GM19035 (cell line): ENCODE measurements at regions not wholly inside any gene's neighbourhood (a gene's known extent, or its start where the extent isn't known, plus 50 kb on each side); places are given as distances from the start of the nearest gene placed in this dataset.
A peak's percentile ranks its signal among the peaks of the same experiment; 100 is the strongest.
"Not testable (repeated sequence)": the region's sequence is repeated elsewhere in the genome, so short reads cannot be mapped to it uniquely, and the experiment has no call there.

Experiments
- ATAC-seq: cut with Tn5 transposase; IDR thresholded peaks from one replicate; pipeline ENCODE4 v1.9.1; 2021; ENCODE audit not compliant: unreplicated experiment

- ATAC-seq: peak; percentile 89
These were observed 232.3 kb downstream of the TLR4 start for GRCh38 chr9:117936185-117937130.

GRCh38 chr9:117938086-117938485 lies 233.9 kb downstream of the TLR4 start:
- no peak for ATAC-seq

- no peak for ATAC-seq
These were observed 234.7 kb downstream of the TLR4 start for GRCh38 chr9:117938896-117939295.

GRCh38 chr9:117944750-117945149 lies 240.5 kb downstream of the TLR4 start:
- not testable (repeated sequence) for ATAC-seq

GRCh38 chr9:117945286-117945685 lies 241.1 kb downstream of the TLR4 start:
- no peak for ATAC-seq

- no peak for ATAC-seq
These were observed 246.9 kb downstream of the TLR4 start for GRCh38 chr9:117951127-117951526.

- no peak for ATAC-seq
These were observed 248.4 kb downstream of the TLR4 start for GRCh38 chr9:117952581-117952980.

- ATAC-seq: no peak
These were observed 253.1 kb downstream of the TLR4 start for GRCh38 chr9:117957267-117957666.

- no peak for ATAC-seq
These were observed 254.5 kb downstream of the TLR4 start for GRCh38 chr9:117958726-117959125.

GRCh38 chr9:117963493-117964090 lies 259.4 kb downstream of the TLR4 start:
- no peak for ATAC-seq

- ATAC-seq: no peak
These were observed 266.3 kb downstream of the TLR4 start for GRCh38 chr9:117970276-117971050.

- ATAC-seq: no peak
These were observed 269.9 kb downstream of the TLR4 start for GRCh38 chr9:117974108-117974507.

GRCh38 chr9:117979914-117980313 lies 275.7 kb downstream of the TLR4 start:
- ATAC-seq: no peak

GRCh38 chr9:117987945-117988344 lies 283.7 kb downstream of the TLR4 start:
- ATAC-seq: no peak

GRCh38 chr9:117992006-117992405 lies 287.8 kb downstream of the TLR4 start:
- no peak for ATAC-seq

GRCh38 chr9:118000581-118000980 lies 296.4 kb downstream of the TLR4 start:
- no peak for ATAC-seq

- no peak for ATAC-seq
These were observed 299.0 kb downstream of the TLR4 start for GRCh38 chr9:118003240-118003639.

GRCh38 chr9:118008246-118008645 lies 304.0 kb downstream of the TLR4 start:
- ATAC-seq: no peak

GRCh38 chr9:118009614-118010013 lies 305.4 kb downstream of the TLR4 start:
- no peak for ATAC-seq

- ATAC-seq: no peak
These were observed 313.5 kb downstream of the TLR4 start for GRCh38 chr9:118017607-118018122.

GRCh38 chr9:118023644-118024043 lies 319.4 kb downstream of the TLR4 start:
- no peak for ATAC-seq
